Endothelial cell of umbilical vein (primary cell): ENCODE measurements at regions not wholly inside any gene's neighbourhood (a gene's known extent, or its start where the extent isn't known, plus 50 kb on each side); places are given as distances from the start of the nearest gene placed in this dataset.
A peak's percentile ranks its signal among the peaks of the same experiment; 100 is the strongest.

Experiments used
- BruUV-seq: library from RNA; stranded (reverse); fragments of 400-500 nt; replicated peaks from 2 replicates; lab custom pipeline; 2021; lab: Mats Ljungman, UMichigan
- CTCF ChIA-PET: fragments of 300-600, 350-600 bp; sonication (Branson Sonifier 250); formaldehyde crosslinking; loops from one replicate; lab custom pipeline; 2021; ENCODE audit warnings: antibody characterized with exemption, inconsistent platforms; lab: Charles Lee
- POLR2A ChIA-PET: fragments of 300-600, 350-600 bp; sonication (Branson Sonifier 250); formaldehyde crosslinking; loops from one replicate; lab custom pipeline; 2021; ENCODE audit warnings: antibody characterized with exemption, inconsistent platforms; lab: Charles Lee
- DNase-seq: peaks from one replicate; pipeline ENCODE4 v3.0.0-alpha.2; 2011; ENCODE audit warnings: low read depth, low spot score
- FAIRE-seq: peaks from 2 replicates; lab custom pipeline; 2011; peaks lifted over from hg19 to GRCh38; lab: Jason Lieb, UNC
- H2AFZ ChIP-seq: 2 replicates; pipeline ENCODE4 v1.6.0; 2012; ENCODE audit warnings: low read depth, low read length, control low read depth, inconsistent platforms
- H3K27ac ChIP-seq: 2 replicates; pipeline ENCODE4 v1.5.1; 2011; ENCODE audit warnings: low read depth, mild to moderate bottlenecking, control low read depth, low read length, moderate library complexity; ENCODE audit not compliant: insufficient read depth
- H3K27me3 ChIP-seq, 2 experiments: 2 replicates each; pipeline versions ENCODE4 v1.6.0 to v1.6.1; 2011; ENCODE audit warnings: low read length in 2 of 2, mixed read lengths in 1 of 2; ENCODE audit not compliant: control insufficient read depth in 2 of 2, insufficient read depth in 2 of 2
- H3K36me3 ChIP-seq, 2 experiments: 2 replicates in 1 of 2; 3 replicates in 1 of 2; pipeline ENCODE4 v1.5.1; 2011; ENCODE audit warnings: low read length in 2 of 2, mild to moderate bottlenecking in 1 of 2, moderate library complexity in 1 of 2; ENCODE audit not compliant: control insufficient read depth in 2 of 2, insufficient read depth in 2 of 2; ENCODE audit errors: extremely low read depth in 1 of 2
- H3K4me1 ChIP-seq: 3 replicates; pipeline ENCODE4 v1.5.1; 2011; ENCODE audit warnings: mild to moderate bottlenecking, low read length; ENCODE audit not compliant: control insufficient read depth, insufficient read depth; ENCODE audit errors: extremely low read depth
- H3K4me2 ChIP-seq: 2 replicates; pipeline ENCODE4 v1.6.1; 2011; ENCODE audit warnings: low read length, control low read depth, mixed read lengths; ENCODE audit not compliant: insufficient read depth
- H3K4me3 ChIP-seq, 3 experiments: fragments of 200-600 bp in 1 of 3; sonication (generic), shearing (Covaris generic) in 1 of 3; replicated peaks in 1 of 3; 2 replicates each; pipeline ENCODE4 v1.5.1; 2011 to 2016; ENCODE audit warnings: control low read depth in 3 of 3, low read length in 3 of 3, mild to moderate bottlenecking in 2 of 3, inconsistent platforms in 1 of 3, low read depth in 1 of 3, moderate library complexity in 1 of 3; ENCODE audit not compliant: insufficient read depth in 1 of 3
- H3K79me2 ChIP-seq: 2 replicates; pipeline ENCODE4 v1.6.0; 2012; ENCODE audit warnings: low read length, inconsistent platforms; ENCODE audit not compliant: control insufficient read depth, insufficient read depth
- H3K9ac ChIP-seq: replicated peaks from 2 replicates; pipeline ENCODE3; 2011; ENCODE audit warnings: low read length, control low read depth; ENCODE audit not compliant: insufficient read depth; ENCODE audit errors: extremely low read depth
- H3K9me1 ChIP-seq: replicated peaks from 3 replicates; pipeline ENCODE4 v1.6.0; 2011; ENCODE audit warnings: mild to moderate bottlenecking, low read length; ENCODE audit not compliant: control insufficient read depth, insufficient read depth; ENCODE audit errors: extremely low read depth
- H3K9me3 ChIP-seq: replicated peaks from 2 replicates; pipeline ENCODE4 v1.5.1; 2012; ENCODE audit warnings: low read length, inconsistent platforms; ENCODE audit not compliant: control insufficient read depth, insufficient read depth
- H4K20me1 ChIP-seq: replicated peaks from 2 replicates; pipeline ENCODE3; 2011; ENCODE audit warnings: mild to moderate bottlenecking, low read length; ENCODE audit not compliant: control insufficient read depth, insufficient read depth; ENCODE audit errors: extremely low read depth
- CTCF ChIP-seq, 2 donors: IDR thresholded peaks; 1 replicate in 1 of 2; 2 replicates in 1 of 2; pipeline ENCODE4 v1.5.1; 2011; ENCODE audit warnings: low read length in 2 of 2, mild to moderate bottlenecking in 2 of 2, moderate library complexity in 2 of 2, control low read depth in 1 of 2, inconsistent platforms in 1 of 2, low read depth in 1 of 2; ENCODE audit not compliant: insufficient read depth in 1 of 2; ENCODE audit errors: extremely low read depth in 1 of 2
- EZH2 ChIP-seq: IDR thresholded peaks from 2 replicates; pipeline ENCODE4 v1.6.1; 2012; ENCODE audit warnings: borderline replicate concordance, low read depth, mild to moderate bottlenecking, moderate library complexity, low read length, inconsistent platforms; ENCODE audit not compliant: severe bottlenecking
- FOS ChIP-seq: IDR thresholded peaks from 2 replicates; pipeline ENCODE4 v1.6.1; 2011; ENCODE audit warnings: mild to moderate bottlenecking, low read length, moderate library complexity, borderline replicate concordance; ENCODE audit not compliant: insufficient read depth
- GATA2 ChIP-seq: IDR thresholded peaks from 2 replicates; pipeline ENCODE4 v1.7.0; 2011; ENCODE audit warnings: low read depth, mild to moderate bottlenecking, moderate library complexity, mixed read lengths, low read length; ENCODE audit not compliant: insufficient read length, insufficient read depth
- JUN ChIP-seq: IDR thresholded peaks from 2 replicates; pipeline ENCODE4 v1.6.1; 2011; ENCODE audit warnings: borderline replicate concordance, low read depth; ENCODE audit not compliant: insufficient read length, insufficient read depth
- MAX ChIP-seq: IDR thresholded peaks from 2 replicates; pipeline ENCODE4 v1.6.1; 2011; ENCODE audit not compliant: insufficient read depth, insufficient read length
- MYC ChIP-seq: IDR thresholded peaks from one replicate; pipeline ENCODE4 v1.6.1; 2011; ENCODE audit warnings: mild to moderate bottlenecking, low read depth, low read length
- POLR2A ChIP-seq: IDR thresholded peaks from 2 replicates; pipeline ENCODE4 v1.6.1; 2012; ENCODE audit warnings: low read depth, mild to moderate bottlenecking, control low read depth, low read length
- POLR2AphosphoS5 ChIP-seq: IDR thresholded peaks from 2 replicates; pipeline ENCODE4 v1.6.1; 2012; ENCODE audit warnings: low read depth, mild to moderate bottlenecking, control low read depth, low read length, moderate library complexity; ENCODE audit not compliant: insufficient read depth
- dilution Hi-C: fragments of 300-500 bp; cut with MboI; formaldehyde crosslinking; loops from one replicate; pipeline ENCODE4 v1.15.0; 2019; ENCODE audit warnings: low sequenced_read_pairs; ENCODE audit not compliant: extremely low pct_ligation_motif_present
- intact Hi-C: fragments of 100-400 bp; cut with micrococcal nuclease; formaldehyde crosslinking; loops from one replicate; pipeline ENCODE4 v1.10.0; 2022

GRCh38 chr14:53651096-53651740 is 305.4 kb downstream of the BMP4 start:
- no TSS peak for BruUV-seq
- H3K4me1 ChIP-seq, result no peaks in the 10 kb centered on the region
- H3K9ac ChIP-seq, result no peak overlapping the region
- ChIA-PET CTCF (no interaction called here), POLR2A (no interaction called here)
- H3K79me2 ChIP-seq, result no peaks in the 10 kb centered on the region
- no peaks in the 10 kb centered on the region for H3K36me3 ChIP-seq
- dilution Hi-C loops, result no loop called here
- no peaks in the 10 kb centered on the region for H3K9me1 ChIP-seq
- no peak overlapping the region for H3K27ac ChIP-seq
- DNase-seq (no peak), FAIRE-seq (no peak)
- TF ChIP-seq MYC (no peak), EZH2 (no peak), POLR2A (no peak), FOS (no peak), JUN (no peak)
- H3K27me3 ChIP-seq, result no peaks in the 10 kb centered on the region
- H4K20me1 ChIP-seq, result no peaks in the 10 kb centered on the region
- intact Hi-C loops, result no loop called here
- no peaks in the 10 kb centered on the region for H3K9me3 ChIP-seq
- H3K4me2 ChIP-seq, result no peak overlapping the region
- H2AFZ ChIP-seq, result no peak overlapping the region
- H3K4me3 ChIP-seq, result no peak overlapping the region

GRCh38 chr14:53646925-53647324 is 309.7 kb downstream of the BMP4 start:
- no peaks in the 10 kb centered on the region for H3K9me3 ChIP-seq
- H3K4me3 ChIP-seq, result no peak overlapping the region
- H2AFZ ChIP-seq, result no peak overlapping the region
- H3K27me3 ChIP-seq, result no peaks in the 10 kb centered on the region
- BruUV-seq, result no TSS peak
- no peaks in the 10 kb centered on the region for H3K9me1 ChIP-seq
- H3K36me3 ChIP-seq, result no peaks in the 10 kb centered on the region
- FAIRE-seq (peak; percentile 35), DNase-seq (peak; percentile 26)
- no peak overlapping the region for H3K27ac ChIP-seq
- no peaks in the 10 kb centered on the region for H3K79me2 ChIP-seq
- TF ChIP-seq GATA2 (no peak), JUN (no peak), FOS (no peak), MAX (no peak), POLR2AphosphoS5 (no peak), POLR2A (no peak), CTCF (IDR thresholded peaks at IDR 0.05; ENCODE audit: extremely low read depth in 1 of 2, insufficient read depth in 1 of 2, low read depth in 1 of 2, low read length in 2 of 2) (no peak), EZH2 (no peak), MYC (no peak)
- POLR2A ChIA-PET, result no interaction called here
- H4K20me1 ChIP-seq, result no peaks in the 10 kb centered on the region
- intact Hi-C loops, result no loop called here
- dilution Hi-C loops, result no loop called here
- CTCF ChIA-PET, result interaction anchor here (1.0 kb wide), 1 partner anchor 701 kb away, joined by 3 read pairs; no protein-coding TSS in a partner anchor
- no peak overlapping the region for H3K4me2 ChIP-seq
- H3K9ac ChIP-seq, result no peak overlapping the region
- H3K4me1 ChIP-seq, result no peaks in the 10 kb centered on the region
